NCI-H748 (cell line): ENCODE measurements at regions not wholly inside any gene's neighbourhood (a gene's known extent, or its start where the extent isn't known, plus 50 kb on each side); places are given as distances from the start of the nearest gene placed in this dataset.

Experiments
- DNase-seq: peaks from one replicate; lab custom pipeline; 2025; ENCODE audit not compliant: unreplicated experiment; lab: John Stamatoyannopoulos, UW

GRCh38 chr4:24419181-24420034, 164.9 kb downstream of the DHX15 start:
- peak; percentile 55 for DNase-seq

GRCh38 chr4:24417206-24417605, 167.1 kb downstream of the DHX15 start:
- no peak for DNase-seq

- no peak for DNase-seq
Observed at GRCh38 chr4:24416293-24416692, 168.1 kb downstream of the DHX15 start.

- no peak for DNase-seq
Observed at GRCh38 chr4:24413311-24413784, 171.0 kb downstream of the DHX15 start.

GRCh38 chr4:24411806-24412205, 172.5 kb downstream of the DHX15 start:
- DNase-seq = no peak

- DNase-seq = no peak
Observed at GRCh38 chr4:24411299-24411698, 173.1 kb downstream of the DHX15 start.

GRCh38 chr4:24408640-24409039, 175.7 kb downstream of the DHX15 start:
- no peak for DNase-seq

- DNase-seq = no peak
Observed at GRCh38 chr4:24405926-24406325, 178.4 kb downstream of the DHX15 start.

GRCh38 chr4:24405341-24405740, 179.0 kb downstream of the DHX15 start:
- DNase-seq = no peak

GRCh38 chr4:24404281-24404680, 180.1 kb downstream of the DHX15 start:
- DNase-seq = no peak

GRCh38 chr4:24403265-24403664, 181.1 kb downstream of the DHX15 start:
- DNase-seq = no peak

- no peak for DNase-seq
Observed at GRCh38 chr4:24400537-24400936, 183.8 kb downstream of the DHX15 start.

- no peak for DNase-seq
Observed at GRCh38 chr4:24396988-24397387, 187.4 kb downstream of the DHX15 start.

- DNase-seq = no peak
Observed at GRCh38 chr4:24395937-24396336, 188.4 kb downstream of the DHX15 start.

- DNase-seq = no peak
Observed at GRCh38 chr4:24394041-24394440, 190.3 kb downstream of the DHX15 start.

- no peak for DNase-seq
Observed at GRCh38 chr4:24392613-24393012, 191.7 kb downstream of the DHX15 start.

- DNase-seq = no peak
Observed at GRCh38 chr4:24382381-24382780, 202.0 kb downstream of the DHX15 start.

- DNase-seq = no peak
Observed at GRCh38 chr4:24380957-24381665, 203.2 kb downstream of the DHX15 start.

- DNase-seq = no peak
Observed at GRCh38 chr4:24373704-24374103, 210.7 kb downstream of the DHX15 start.

- no peak for DNase-seq
Observed at GRCh38 chr4:24372881-24373280, 211.5 kb downstream of the DHX15 start.

- no peak for DNase-seq
Observed at GRCh38 chr4:24372341-24372740, 212.0 kb downstream of the DHX15 start.

GRCh38 chr4:24370421-24370820, 213.9 kb downstream of the DHX15 start:
- DNase-seq = no peak
